M059J (cell line): ENCODE measurements at regions not wholly inside any gene's neighbourhood (a gene's known extent, or its start where the extent isn't known, plus 50 kb on each side); places are given as distances from the start of the nearest gene placed in this dataset.
"Not testable (repeated sequence)": the region's sequence is repeated elsewhere in the genome, so short reads cannot be mapped to it uniquely, and the experiment has no call there.

Experiments
- DNase-seq: peaks from one replicate; pipeline ENCODE4 v3.0.0-alpha.2; 2012; ENCODE audit warnings: low read depth

GRCh38 chr4:1561286-1561990 is 122.7 kb downstream of the FAM53A start:
- DNase-seq = no peak

- DNase-seq = no peak
Observed at GRCh38 chr4:1559896-1560650, 124.0 kb downstream of the FAM53A start.

- DNase-seq = no peak
Observed at GRCh38 chr4:1558205-1558604, 125.9 kb downstream of the FAM53A start.

GRCh38 chr4:1557221-1557597 is 126.9 kb downstream of the FAM53A start:
- DNase-seq = no peak

GRCh38 chr4:1556541-1557220 is 127.4 kb downstream of the FAM53A start:
- no peak for DNase-seq

- no peak for DNase-seq
Observed at GRCh38 chr4:1554876-1555265, 129.2 kb downstream of the FAM53A start.

- DNase-seq = no peak
Observed at GRCh38 chr4:1554246-1554875, 129.8 kb downstream of the FAM53A start.

- DNase-seq = no peak
Observed at GRCh38 chr4:1553365-1553764, 130.7 kb downstream of the FAM53A start.

- DNase-seq = no peak
Observed at GRCh38 chr4:1552451-1552850, 131.7 kb downstream of the FAM53A start.

- DNase-seq = no peak
Observed at GRCh38 chr4:1551211-1551610, 132.9 kb downstream of the FAM53A start.

- DNase-seq = no peak
Observed at GRCh38 chr4:1550122-1551070, 133.7 kb downstream of the FAM53A start.

- no peak for DNase-seq
Observed at GRCh38 chr4:1549638-1550035, 134.5 kb downstream of the FAM53A start.

GRCh38 chr4:1548827-1549637 is 135.1 kb downstream of the FAM53A start:
- DNase-seq = not testable (repeated sequence)

GRCh38 chr4:1547856-1548826 is 136.0 kb downstream of the FAM53A start:
- DNase-seq = no peak

- no peak for DNase-seq
Observed at GRCh38 chr4:1547131-1547855, 136.8 kb downstream of the FAM53A start.

- peak; percentile 18 for DNase-seq
Observed at GRCh38 chr4:1544861-1545281, 138.6 kb upstream of the NKX1-1 start.

- DNase-seq = not testable (repeated sequence)
Observed at GRCh38 chr4:1544435-1544834, 138.2 kb upstream of the NKX1-1 start.

GRCh38 chr4:1543976-1544375 is 137.7 kb upstream of the NKX1-1 start:
- DNase-seq = no peak
